HG02885 (cell line): ENCODE measurements at regions not wholly inside any gene's neighbourhood (a gene's known extent, or its start where the extent isn't known, plus 50 kb on each side); places are given as distances from the start of the nearest gene placed in this dataset.
A peak's percentile ranks its signal among the peaks of the same experiment; 100 is the strongest.
"Not testable (repeated sequence)": the region's sequence is repeated elsewhere in the genome, so short reads cannot be mapped to it uniquely, and the experiment has no call there.

Source experiments
- ATAC-seq: cut with Tn5 transposase; IDR thresholded peaks from one replicate; pipeline ENCODE4 v1.9.1; 2021; ENCODE audit warnings: mild to moderate bottlenecking; ENCODE audit not compliant: unreplicated experiment, poor library complexity

- peak; percentile 50 for ATAC-seq
Observed at GRCh38 chr3:104886220-104886995, 480.3 kb upstream of the ALCAM start.

DNA sequence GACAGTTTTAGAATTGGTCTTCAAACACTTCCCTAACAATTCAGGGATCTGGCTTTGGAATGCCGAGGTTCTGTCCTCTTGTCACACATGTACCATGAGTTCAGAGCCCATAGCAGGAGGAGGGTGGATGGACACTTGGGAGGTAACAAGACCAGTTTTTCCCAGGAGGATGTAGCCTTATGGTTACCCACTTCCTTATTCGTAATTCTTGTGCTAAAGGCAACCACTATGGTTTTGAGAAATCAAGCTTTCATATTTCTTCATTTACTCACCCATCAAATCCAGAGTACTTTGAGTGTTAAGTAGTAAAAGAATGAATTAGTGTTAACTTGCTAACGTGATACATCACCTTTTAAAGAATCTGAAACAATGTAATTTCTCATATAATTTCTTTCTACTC is 479.6 kb upstream of the ALCAM start:
- ATAC-seq, result no peak

DNA sequence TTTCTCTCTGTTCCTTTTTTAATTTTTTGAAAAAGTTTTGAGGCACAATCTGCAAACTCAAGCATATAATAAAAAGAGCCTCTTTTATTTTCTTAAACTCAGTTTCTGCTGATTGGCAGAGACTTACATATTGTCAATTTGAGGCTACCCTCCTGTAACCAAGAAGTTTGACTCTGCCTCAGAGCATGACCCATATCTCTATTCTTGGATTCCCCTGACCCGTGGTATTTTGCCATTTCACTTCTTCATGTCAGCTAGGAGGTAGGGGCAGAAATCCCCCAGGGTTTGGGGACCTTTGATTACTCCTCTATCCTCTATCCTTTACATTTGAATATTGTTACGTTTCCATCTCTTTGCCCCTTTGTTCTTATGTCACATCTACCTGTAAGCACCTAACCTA is 479.1 kb upstream of the ALCAM start:
- ATAC-seq, result no peak

DNA sequence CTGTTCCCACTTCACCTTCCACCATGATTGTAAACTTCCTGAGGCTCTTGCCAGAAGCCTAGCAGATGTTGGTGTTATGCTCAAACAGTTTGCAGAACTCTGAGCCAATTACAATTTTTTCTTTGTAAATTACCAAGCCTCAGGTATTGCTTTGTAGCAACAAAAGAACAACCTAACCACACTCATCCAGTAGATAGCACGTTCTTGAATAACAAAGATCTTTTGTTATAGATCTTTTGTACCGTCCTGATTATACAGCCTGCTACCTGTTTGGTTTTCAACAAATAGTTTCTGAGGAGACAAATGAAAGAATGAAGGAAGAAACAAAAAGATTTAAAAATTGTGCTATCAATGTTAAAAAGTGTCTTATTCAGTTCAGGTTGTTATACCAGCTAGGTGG is 474.7 kb upstream of the ALCAM start:
- no peak for ATAC-seq

DNA sequence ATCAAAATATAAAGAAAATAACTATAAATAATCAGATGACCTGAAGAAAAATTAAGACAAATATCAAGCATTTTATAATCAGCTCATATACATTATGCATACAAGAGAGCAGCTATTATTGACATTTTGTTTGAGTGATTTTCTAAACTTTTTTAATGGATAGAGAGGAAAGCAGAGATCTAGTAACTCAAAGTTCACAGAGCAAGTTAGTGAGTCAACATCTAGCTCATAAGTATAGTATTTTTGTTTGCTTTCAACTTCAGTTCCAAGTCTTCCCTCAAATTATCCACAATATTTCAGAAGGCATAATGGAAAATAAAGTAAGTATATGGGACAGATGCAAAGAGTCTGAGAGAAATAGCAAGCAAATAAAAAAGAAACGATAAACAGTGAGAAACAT is 470.1 kb upstream of the ALCAM start:
- ATAC-seq, result no peak

GRCh38 chr3:104901396-104901795 is 465.3 kb upstream of the ALCAM start:
- ATAC-seq, result no peak

DNA sequence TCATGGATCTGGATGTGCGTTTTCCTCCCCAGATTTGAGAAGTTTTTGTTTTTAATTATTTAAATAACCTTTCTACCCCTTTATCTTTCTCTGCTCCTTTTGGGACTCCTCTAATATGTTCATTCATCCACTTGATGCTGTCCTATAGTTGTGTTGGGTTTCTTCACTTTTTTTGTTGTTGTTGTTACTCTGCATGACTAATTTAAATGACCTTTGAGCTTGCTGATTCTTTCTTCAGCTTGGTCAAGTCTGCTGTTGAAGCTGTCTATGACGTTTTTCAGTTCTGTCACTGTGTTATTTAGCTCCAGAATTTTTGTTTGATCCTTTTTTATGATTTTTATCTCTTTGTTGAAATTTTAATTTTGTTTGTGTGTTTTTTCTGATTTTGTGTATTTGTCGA is 463.6 kb upstream of the ALCAM start:
- ATAC-seq, result no peak

- no peak for ATAC-seq
Observed at GRCh38 chr3:104906001-104906639, 460.6 kb upstream of the ALCAM start.

- no peak for ATAC-seq
Observed at GRCh38 chr3:104907507-104907906, 459.2 kb upstream of the ALCAM start.

DNA sequence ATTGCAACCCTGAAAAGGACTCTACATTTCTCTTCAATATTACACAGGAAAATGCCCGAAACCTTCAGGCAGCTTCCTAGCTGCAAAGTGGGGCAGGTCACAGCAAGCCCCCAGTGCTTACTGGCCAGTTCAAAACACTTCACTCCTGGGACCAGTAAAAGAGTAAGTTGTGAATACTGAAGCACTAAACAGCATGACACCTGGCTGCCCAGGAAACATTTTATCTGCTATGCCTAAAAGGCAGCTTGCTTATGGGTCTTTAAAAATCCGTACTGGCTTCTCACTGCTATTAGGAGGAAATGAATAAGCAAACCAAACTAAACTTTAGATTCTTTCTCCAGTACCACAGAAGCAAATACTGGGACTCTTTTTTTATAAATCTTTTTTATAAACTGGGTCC is 457.9 kb upstream of the ALCAM start:
- ATAC-seq, result no peak

DNA sequence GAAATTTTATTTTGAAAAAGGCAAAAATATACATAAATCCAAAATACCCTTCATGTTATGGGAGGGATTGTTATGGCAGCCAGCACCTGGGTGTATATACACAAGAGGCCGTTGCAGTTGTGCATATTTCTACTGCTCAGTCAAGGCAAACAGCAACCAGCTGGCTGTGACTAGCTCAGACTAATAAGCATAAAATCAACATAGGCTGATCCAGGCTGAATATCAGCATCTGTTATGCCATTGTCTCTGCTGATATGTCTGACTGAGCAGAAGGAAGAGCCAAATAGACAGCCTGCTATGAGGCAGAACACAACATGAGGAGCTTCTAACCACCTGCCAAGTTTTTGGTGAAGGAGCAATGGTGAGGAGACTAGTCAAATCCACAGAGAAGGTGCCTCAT is 457.5 kb upstream of the ALCAM start:
- no peak for ATAC-seq

DNA sequence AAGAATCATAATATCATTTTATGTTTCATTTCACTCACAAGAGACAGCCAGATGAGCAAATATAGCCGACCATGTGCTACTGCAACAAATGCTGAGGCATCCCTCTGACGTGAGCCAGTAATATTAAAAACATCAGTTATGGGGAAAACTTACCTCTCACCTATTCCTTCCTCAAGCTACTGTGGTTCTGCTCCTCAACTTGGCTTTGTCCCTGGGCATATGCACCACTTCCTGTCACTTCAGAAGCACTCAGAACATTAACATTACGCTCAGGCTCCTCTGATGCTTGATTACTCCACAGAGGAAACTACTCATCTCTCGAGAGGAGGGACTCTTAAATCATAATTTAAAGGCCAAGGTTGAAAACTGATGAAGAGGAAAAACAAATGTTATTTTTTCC is 457.0 kb upstream of the ALCAM start:
- ATAC-seq, result no peak

DNA sequence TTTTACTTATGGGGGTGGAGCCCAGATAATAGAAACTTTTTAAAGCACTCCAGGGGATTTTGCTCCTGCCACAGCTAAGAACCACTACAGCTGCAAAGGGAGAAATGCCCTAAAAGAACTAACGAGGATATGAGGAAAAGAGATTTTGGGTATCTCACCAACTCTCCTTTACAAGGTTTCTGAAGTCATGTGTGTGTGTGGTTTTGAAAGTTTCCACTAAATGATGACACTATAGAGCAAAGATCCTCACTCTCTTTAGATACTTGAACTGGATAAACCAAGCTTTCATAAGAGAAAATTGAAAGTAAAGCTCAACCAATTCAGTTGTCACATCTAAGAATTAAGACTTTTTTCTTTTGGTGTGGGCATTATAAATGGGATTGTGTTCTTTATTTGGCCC is 455.3 kb upstream of the ALCAM start:
- no peak for ATAC-seq

- no peak for ATAC-seq
Observed at GRCh38 chr3:104916971-104917370, 449.7 kb upstream of the ALCAM start.

GRCh38 chr3:104920512-104920911 is 446.2 kb upstream of the ALCAM start:
- no peak for ATAC-seq

- no peak for ATAC-seq
Observed at GRCh38 chr3:104933972-104934371, 432.7 kb upstream of the ALCAM start.

GRCh38 chr3:104935613-104936012 is 431.1 kb upstream of the ALCAM start:
- no peak for ATAC-seq

- ATAC-seq, result no peak
Observed at GRCh38 chr3:104939196-104939595, 427.5 kb upstream of the ALCAM start.

GRCh38 chr3:104941785-104942184 is 424.9 kb upstream of the ALCAM start:
- no peak for ATAC-seq

DNA sequence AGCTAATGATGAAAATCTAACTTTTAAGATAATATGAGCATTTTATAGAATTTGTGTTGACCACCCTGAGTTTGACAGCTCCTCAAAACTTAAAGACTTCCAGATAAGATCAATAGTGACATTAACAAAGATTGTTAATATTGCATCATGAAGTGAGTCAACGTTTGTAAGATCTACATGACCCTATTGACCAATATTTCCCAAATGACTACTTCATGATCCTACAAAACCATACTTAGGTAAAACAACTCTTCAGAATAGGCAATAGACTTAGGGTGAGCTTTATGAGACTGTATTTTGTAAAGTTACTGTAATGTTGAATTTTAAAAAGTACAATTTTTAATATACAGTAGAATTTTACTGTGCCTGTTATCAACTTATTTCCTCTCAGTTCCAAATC is 422.7 kb upstream of the ALCAM start:
- no peak for ATAC-seq

DNA sequence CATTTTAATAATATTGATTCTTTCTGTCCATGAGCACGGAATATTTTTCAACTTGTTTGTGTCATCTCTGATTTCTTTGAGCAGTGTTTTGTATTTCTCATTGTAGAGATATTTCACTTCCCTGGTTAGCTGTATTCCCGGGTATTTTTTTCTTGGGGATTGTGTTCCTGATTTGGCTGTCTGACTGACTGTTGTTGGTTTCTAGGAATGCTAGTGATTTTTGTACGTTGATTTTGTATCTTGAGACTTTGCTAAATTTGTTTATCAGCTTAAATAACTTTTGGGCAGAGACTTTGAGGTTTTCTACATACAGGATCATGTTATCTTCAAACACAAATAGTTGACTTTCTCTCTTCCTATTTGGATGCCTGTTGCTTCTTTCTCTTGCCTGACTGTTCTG is 418.8 kb upstream of the ALCAM start:
- ATAC-seq, result no peak

- not testable (repeated sequence) for ATAC-seq
Observed at GRCh38 chr3:104949810-104950209, 416.9 kb upstream of the ALCAM start.
